Endothelial cell of umbilical vein (primary cell): ENCODE measurements at regions not wholly inside any gene's neighbourhood (a gene's known extent, or its start where the extent isn't known, plus 50 kb on each side); places are given as distances from the start of the nearest gene placed in this dataset.

Experiments used
- POLR2A ChIP-seq: IDR thresholded peaks from 2 replicates; pipeline ENCODE4 v1.6.1; 2012; ENCODE audit warnings: low read depth, mild to moderate bottlenecking, control low read depth, low read length
- POLR2AphosphoS5 ChIP-seq: IDR thresholded peaks from 2 replicates; pipeline ENCODE4 v1.6.1; 2012; ENCODE audit warnings: low read depth, mild to moderate bottlenecking, control low read depth, low read length, moderate library complexity; ENCODE audit not compliant: insufficient read depth

GRCh38 chrX:113849408-113849807 is 734.5 kb upstream of the HTR2C start:
- no peak for TF ChIP-seq POLR2AphosphoS5
- TF ChIP-seq POLR2A, result no peak
